ENCODE measurements at regions not wholly inside any gene's neighbourhood (a gene's known extent, or its start where the extent isn't known, plus 50 kb on each side); places are given as distances from the start of the nearest gene placed in this dataset.

- TF ChIP-seq CTCF (IDR thresholded peaks at IDR 0.05): no peak
- peaks cover 0 to 8% of the 10 kb centered on the region in 2 donors for H3K9me3 Mint-ChIP-seq
- 86% methylated on average over 2 of the region's 3 CpGs for WGBS (ENCODE audit: insufficient coverage)
Observed at GRCh38 chr1:219293410-219293809, 119.7 kb downstream of the LYPLAL1 start.

DNA sequence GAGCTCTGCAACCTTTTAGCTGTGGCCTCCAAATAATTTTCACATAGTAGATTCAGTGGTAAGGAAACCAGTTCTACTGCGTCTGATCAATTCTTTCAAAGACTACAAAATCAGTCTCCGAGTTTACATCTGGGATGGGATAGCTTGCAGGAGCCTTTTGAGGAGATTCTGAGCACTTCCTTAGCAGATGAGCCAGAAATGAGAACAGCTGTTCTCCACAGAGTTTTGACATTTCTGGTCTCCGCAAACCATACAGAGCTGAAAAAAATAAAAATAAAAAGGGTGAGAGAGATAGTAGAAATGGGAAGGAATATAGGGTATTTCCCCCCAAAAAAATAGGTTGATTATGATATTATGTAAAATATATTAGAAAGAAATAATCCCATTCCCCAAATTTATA, 119.3 kb downstream of the LYPLAL1 start:
- Mint-ChIP-seq H3K4me3 (no peak overlapping the region), H3K27ac (no peak overlapping the region), H3K9me3 (peaks cover 0 to 8% of the 10 kb centered on the region in 2 donors), H3K27me3 (ENCODE audit: low read depth in 2 of 2) (no peaks in the 10 kb centered on the region), H3K4me1 (no peaks in the 10 kb centered on the region), H3K36me3 (peaks cover 10% of the 10 kb centered on the region)
- Histone ChIP-seq H3K4me3 (ENCODE audit: low read length) (no peak overlapping the region), H3K9me3 (ENCODE audit: control insufficient read depth, insufficient read depth, low read length) (no peaks in the 10 kb centered on the region), H3K4me1 (ENCODE audit: control insufficient read depth, insufficient read depth, low read length) (no peaks in the 10 kb centered on the region), H3K27me3 (ENCODE audit: control insufficient read depth, insufficient read depth, low read length) (no peaks in the 10 kb centered on the region), H3K36me3 (ENCODE audit: control insufficient read depth, insufficient read depth, low read length) (no peaks in the 10 kb centered on the region), H3K27ac (ENCODE audit: low read length) (no peak overlapping the region)
- no peak for DNase-seq
- ATAC-seq: no peak
- TF ChIP-seq CTCF (IDR thresholded peaks at IDR 0.05): no peak
- 97% methylated on average over 3 of the region's 3 CpGs for WGBS (ENCODE audit: insufficient coverage)
- intact Hi-C loops (cut with micrococcal nuclease): no loop called here

More at GRCh38 chr1:219293410-219293809, 119.7 kb downstream of the LYPLAL1 start:
- DNase-seq (no peak), ATAC-seq (no peak)
- intact Hi-C loops (cut with micrococcal nuclease): no loop called here
- no peak overlapping the region for H3K4me3 ChIP-seq (ENCODE audit: low read length)
- no peak overlapping the region for H3K4me3 Mint-ChIP-seq
- H3K36me3 Mint-ChIP-seq: peaks cover 10% of the 10 kb centered on the region
- H3K27ac ChIP-seq (ENCODE audit: low read length): no peak overlapping the region
- no peaks in the 10 kb centered on the region for H3K27me3 ChIP-seq (ENCODE audit: control insufficient read depth, insufficient read depth, low read length)
- no peaks in the 10 kb centered on the region for H3K9me3 ChIP-seq (ENCODE audit: control insufficient read depth, insufficient read depth, low read length)
- no peaks in the 10 kb centered on the region for H3K4me1 ChIP-seq (ENCODE audit: control insufficient read depth, insufficient read depth, low read length)
- no peak overlapping the region for H3K27ac Mint-ChIP-seq
- no peaks in the 10 kb centered on the region for H3K4me1 Mint-ChIP-seq
- H3K27me3 Mint-ChIP-seq (ENCODE audit: low read depth in 2 of 2): no peaks in the 10 kb centered on the region
- H3K36me3 ChIP-seq (ENCODE audit: control insufficient read depth, insufficient read depth, low read length): no peaks in the 10 kb centered on the region

- Histone ChIP-seq H3K27me3 (ENCODE audit: control insufficient read depth, insufficient read depth, low read length) (no peaks in the 10 kb centered on the region), H3K4me1 (ENCODE audit: control insufficient read depth, insufficient read depth, low read length) (no peaks in the 10 kb centered on the region), H3K27ac (ENCODE audit: low read length) (no peak overlapping the region), H3K36me3 (ENCODE audit: control insufficient read depth, insufficient read depth, low read length) (no peaks in the 10 kb centered on the region), H3K4me3 (ENCODE audit: low read length) (no peak overlapping the region), H3K9me3 (ENCODE audit: control insufficient read depth, insufficient read depth, low read length) (no peaks in the 10 kb centered on the region)
- DNase-seq (no peak), ATAC-seq (no peak)
- intact Hi-C loops (cut with micrococcal nuclease): no loop called here
- Mint-ChIP-seq H3K27me3 (ENCODE audit: low read depth in 2 of 2) (no peaks in the 10 kb centered on the region), H3K9me3 (peaks cover 3 to 8% of the 10 kb centered on the region in 2 donors), H3K27ac (no peak overlapping the region), H3K4me1 (no peaks in the 10 kb centered on the region), H3K4me3 (no peak overlapping the region), H3K36me3 (peaks cover 10% of the 10 kb centered on the region)
- no peak for TF ChIP-seq CTCF (IDR thresholded peaks at IDR 0.05)
Observed at GRCh38 chr1:219292341-219292740, 118.7 kb downstream of the LYPLAL1 start.

- Histone ChIP-seq H3K27ac (ENCODE audit: low read length) (no peak overlapping the region), H3K4me3 (ENCODE audit: low read length) (no peak overlapping the region), H3K9me3 (ENCODE audit: control insufficient read depth, insufficient read depth, low read length) (no peaks in the 10 kb centered on the region), H3K36me3 (ENCODE audit: control insufficient read depth, insufficient read depth, low read length) (no peaks in the 10 kb centered on the region), H3K27me3 (ENCODE audit: control insufficient read depth, insufficient read depth, low read length) (no peaks in the 10 kb centered on the region), H3K4me1 (ENCODE audit: control insufficient read depth, insufficient read depth, low read length) (no peaks in the 10 kb centered on the region)
- Mint-ChIP-seq H3K4me3 (no peak overlapping the region), H3K36me3 (no peaks in the 10 kb centered on the region), H3K4me1 (no peaks in the 10 kb centered on the region), H3K27me3 (ENCODE audit: low read depth in 2 of 2) (no peaks in the 10 kb centered on the region), H3K27ac (no peak overlapping the region), H3K9me3 (peaks cover 3% of the 10 kb centered on the region in 2 donors)
- ATAC-seq (no peak), DNase-seq (no peak)
- 100% methylated on average over 2 of the region's 6 CpGs for WGBS (ENCODE audit: insufficient coverage)
- no peak for TF ChIP-seq CTCF (IDR thresholded peaks at IDR 0.05)
- intact Hi-C loops (cut with micrococcal nuclease): no loop called here
Observed at GRCh38 chr1:219289171-219289570, 115.5 kb downstream of the LYPLAL1 start.

Data from natural killer cell (primary cell).